Fibroblast of lung (primary cell): ENCODE measurements at regions not wholly inside any gene's neighbourhood (a gene's known extent, or its start where the extent isn't known, plus 50 kb on each side); places are given as distances from the start of the nearest gene placed in this dataset.
"Not testable (repeated sequence)": the region's sequence is repeated elsewhere in the genome, so short reads cannot be mapped to it uniquely, and the experiment has no call there.

Experiments used
- CTCF ChIP-seq, 2 donors: IDR thresholded peaks in 1 of 2; conservative IDR thresholded peaks in 1 of 2; 1 replicate in 1 of 2; 2 replicates in 1 of 2; pipeline ENCODE4 v1.5.1; 2011 to 2012; ENCODE audit warnings: low read length in 2 of 2, control low read depth in 1 of 2, inconsistent platforms in 1 of 2, low read depth in 1 of 2, mild to moderate bottlenecking in 1 of 2
- EZH2 ChIP-seq: IDR thresholded peaks from 2 replicates; pipeline ENCODE4 v1.5.1; 2012; ENCODE audit warnings: low read length, control low read depth, mild to moderate bottlenecking; ENCODE audit errors: missing control alignments

GRCh38 chr1:223046463-223046862 is 96.6 kb downstream of the TLR5 start:
- not testable (repeated sequence) for TF ChIP-seq CTCF (conservative IDR thresholded peaks at IDR 0.05 in 1 of 2, IDR thresholded peaks at IDR 0.05 in 1 of 2; ENCODE audit: low read depth in 1 of 2, low read length in 2 of 2); EZH2
